GM23338 (cell line): ENCODE measurements at regions not wholly inside any gene's neighbourhood (a gene's known extent, or its start where the extent isn't known, plus 50 kb on each side); places are given as distances from the start of the nearest gene placed in this dataset.

ENCODE experiments used
- CREB1 ChIP-seq: fragments of 250-450 bp; sonication (Bioruptor Pico); IDR thresholded peaks from 2 replicates; pipeline ENCODE4 v1.5.0; 2020; ENCODE audit warnings: low read depth, mild to moderate bottlenecking, moderate library complexity
- EZH2 ChIP-seq: fragments of 200-600 bp; sonication (generic); IDR thresholded peaks from one replicate; pipeline ENCODE4 v1.8.0; 2017; ENCODE audit warnings: antibody characterized with exemption, mild to moderate bottlenecking, low read depth; ENCODE audit not compliant: unreplicated experiment
- EZH2phosphoT487 ChIP-seq: fragments of 200-600 bp; sonication (generic); IDR thresholded peaks from one replicate; pipeline ENCODE4 v1.8.1; 2018; ENCODE audit warnings: antibody characterized with exemption; ENCODE audit not compliant: unreplicated experiment
- JUNB ChIP-seq: IDR thresholded peaks from one replicate; pipeline ENCODE4 v1.6.1; 2016; ENCODE audit warnings: antibody characterized with exemption; ENCODE audit not compliant: unreplicated experiment
- NANOG ChIP-seq: IDR thresholded peaks from 2 replicates; pipeline ENCODE4 v1.6.1; 2016; ENCODE audit warnings: antibody characterized with exemption, borderline replicate concordance
- POLR2AphosphoS5 ChIP-seq: IDR thresholded peaks from 2 replicates; pipeline ENCODE4 v1.6.1; 2016; ENCODE audit warnings: antibody characterized with exemption, low read depth
- STAT1 ChIP-seq: IDR thresholded peaks from one replicate; pipeline ENCODE4 v1.6.1; 2016; ENCODE audit warnings: antibody characterized with exemption; ENCODE audit not compliant: unreplicated experiment
- ZNF114 ChIP-seq: fragments of 250-450 bp; sonication (Bioruptor Pico); IDR thresholded peaks from 2 replicates; pipeline ENCODE4 v1.5.0; 2020; ENCODE audit warnings: mild to moderate bottlenecking, moderate library complexity
- ZNF331 ChIP-seq: fragments of 250-450 bp; sonication (Bioruptor Pico); IDR thresholded peaks from 2 replicates; pipeline ENCODE4 v1.5.0; 2020; ENCODE audit warnings: low read depth, mild to moderate bottlenecking, moderate library complexity
- TF ChIP-seq, protein P1 (sequence below): IDR thresholded peaks from one replicate; pipeline ENCODE4 v1.6.1; 2018; ENCODE audit warnings: antibody characterized with exemption; ENCODE audit not compliant: unreplicated experiment
- TF ChIP-seq, protein P2 (sequence below), 2 experiments: fragments of 200-600 bp in 1 of 2; sonication (generic) in 1 of 2; conservative IDR thresholded peaks; 2 replicates each; pipeline versions ENCODE4 v1.5.1 to v1.6.1; 2016 to 2017; ENCODE audit warnings: antibody characterized with exemption in 2 of 2, low read depth in 2 of 2, mild to moderate bottlenecking in 2 of 2, moderate library complexity in 1 of 2
- TF ChIP-seq, protein P3 (sequence below): IDR thresholded peaks from 2 replicates; pipeline ENCODE4 v1.6.1; 2016; ENCODE audit warnings: antibody characterized with exemption

DNA sequence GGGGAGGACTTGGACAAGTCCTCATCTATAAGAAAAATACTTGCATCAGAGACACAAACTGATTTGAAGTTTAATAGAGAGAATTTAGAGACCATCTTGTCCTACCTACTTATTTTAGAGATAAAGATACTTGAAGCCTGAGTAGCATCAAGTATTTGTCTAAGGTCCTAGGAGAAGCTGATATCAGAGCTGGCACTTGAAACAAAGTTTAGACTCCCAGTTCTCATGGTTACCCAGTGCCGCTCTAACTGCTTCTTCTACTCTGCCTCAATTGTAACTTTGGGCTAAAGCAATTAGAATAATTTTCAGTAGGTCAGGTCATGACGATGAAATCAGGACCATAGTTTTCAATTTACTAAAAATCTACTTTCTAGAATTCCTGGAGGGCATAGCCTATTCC is 123.9 kb upstream of the CADPS start:
- TF ChIP-seq, protein P1, sequence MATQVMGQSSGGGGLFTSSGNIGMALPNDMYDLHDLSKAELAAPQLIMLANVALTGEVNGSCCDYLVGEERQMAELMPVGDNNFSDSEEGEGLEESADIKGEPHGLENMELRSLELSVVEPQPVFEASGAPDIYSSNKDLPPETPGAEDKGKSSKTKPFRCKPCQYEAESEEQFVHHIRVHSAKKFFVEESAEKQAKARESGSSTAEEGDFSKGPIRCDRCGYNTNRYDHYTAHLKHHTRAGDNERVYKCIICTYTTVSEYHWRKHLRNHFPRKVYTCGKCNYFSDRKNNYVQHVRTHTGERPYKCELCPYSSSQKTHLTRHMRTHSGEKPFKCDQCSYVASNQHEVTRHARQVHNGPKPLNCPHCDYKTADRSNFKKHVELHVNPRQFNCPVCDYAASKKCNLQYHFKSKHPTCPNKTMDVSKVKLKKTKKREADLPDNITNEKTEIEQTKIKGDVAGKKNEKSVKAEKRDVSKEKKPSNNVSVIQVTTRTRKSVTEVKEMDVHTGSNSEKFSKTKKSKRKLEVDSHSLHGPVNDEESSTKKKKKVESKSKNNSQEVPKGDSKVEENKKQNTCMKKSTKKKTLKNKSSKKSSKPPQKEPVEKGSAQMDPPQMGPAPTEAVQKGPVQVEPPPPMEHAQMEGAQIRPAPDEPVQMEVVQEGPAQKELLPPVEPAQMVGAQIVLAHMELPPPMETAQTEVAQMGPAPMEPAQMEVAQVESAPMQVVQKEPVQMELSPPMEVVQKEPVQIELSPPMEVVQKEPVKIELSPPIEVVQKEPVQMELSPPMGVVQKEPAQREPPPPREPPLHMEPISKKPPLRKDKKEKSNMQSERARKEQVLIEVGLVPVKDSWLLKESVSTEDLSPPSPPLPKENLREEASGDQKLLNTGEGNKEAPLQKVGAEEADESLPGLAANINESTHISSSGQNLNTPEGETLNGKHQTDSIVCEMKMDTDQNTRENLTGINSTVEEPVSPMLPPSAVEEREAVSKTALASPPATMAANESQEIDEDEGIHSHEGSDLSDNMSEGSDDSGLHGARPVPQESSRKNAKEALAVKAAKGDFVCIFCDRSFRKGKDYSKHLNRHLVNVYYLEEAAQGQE, result no peak
- TF ChIP-seq, protein P2, sequence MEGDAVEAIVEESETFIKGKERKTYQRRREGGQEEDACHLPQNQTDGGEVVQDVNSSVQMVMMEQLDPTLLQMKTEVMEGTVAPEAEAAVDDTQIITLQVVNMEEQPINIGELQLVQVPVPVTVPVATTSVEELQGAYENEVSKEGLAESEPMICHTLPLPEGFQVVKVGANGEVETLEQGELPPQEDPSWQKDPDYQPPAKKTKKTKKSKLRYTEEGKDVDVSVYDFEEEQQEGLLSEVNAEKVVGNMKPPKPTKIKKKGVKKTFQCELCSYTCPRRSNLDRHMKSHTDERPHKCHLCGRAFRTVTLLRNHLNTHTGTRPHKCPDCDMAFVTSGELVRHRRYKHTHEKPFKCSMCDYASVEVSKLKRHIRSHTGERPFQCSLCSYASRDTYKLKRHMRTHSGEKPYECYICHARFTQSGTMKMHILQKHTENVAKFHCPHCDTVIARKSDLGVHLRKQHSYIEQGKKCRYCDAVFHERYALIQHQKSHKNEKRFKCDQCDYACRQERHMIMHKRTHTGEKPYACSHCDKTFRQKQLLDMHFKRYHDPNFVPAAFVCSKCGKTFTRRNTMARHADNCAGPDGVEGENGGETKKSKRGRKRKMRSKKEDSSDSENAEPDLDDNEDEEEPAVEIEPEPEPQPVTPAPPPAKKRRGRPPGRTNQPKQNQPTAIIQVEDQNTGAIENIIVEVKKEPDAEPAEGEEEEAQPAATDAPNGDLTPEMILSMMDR (conservative IDR thresholded peaks at IDR 0.05; ENCODE audit: low read depth in 2 of 2), result no peak
- TF ChIP-seq POLR2AphosphoS5 (no peak), JUNB (no peak), EZH2 (no peak), CREB1 (CRISPR knock-in tag) (no peak), EZH2phosphoT487 (no peak), ZNF331 (CRISPR knock-in tag) (no peak), NANOG (no peak), ZNF114 (no peak), STAT1 (no peak)
- TF ChIP-seq, protein P3, sequence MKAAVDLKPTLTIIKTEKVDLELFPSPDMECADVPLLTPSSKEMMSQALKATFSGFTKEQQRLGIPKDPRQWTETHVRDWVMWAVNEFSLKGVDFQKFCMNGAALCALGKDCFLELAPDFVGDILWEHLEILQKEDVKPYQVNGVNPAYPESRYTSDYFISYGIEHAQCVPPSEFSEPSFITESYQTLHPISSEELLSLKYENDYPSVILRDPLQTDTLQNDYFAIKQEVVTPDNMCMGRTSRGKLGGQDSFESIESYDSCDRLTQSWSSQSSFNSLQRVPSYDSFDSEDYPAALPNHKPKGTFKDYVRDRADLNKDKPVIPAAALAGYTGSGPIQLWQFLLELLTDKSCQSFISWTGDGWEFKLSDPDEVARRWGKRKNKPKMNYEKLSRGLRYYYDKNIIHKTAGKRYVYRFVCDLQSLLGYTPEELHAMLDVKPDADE, result no peak
